ENCODE measurements at regions not wholly inside any gene's neighbourhood (a gene's known extent, or its start where the extent isn't known, plus 50 kb on each side); places are given as distances from the start of the nearest gene placed in this dataset.

DNA sequence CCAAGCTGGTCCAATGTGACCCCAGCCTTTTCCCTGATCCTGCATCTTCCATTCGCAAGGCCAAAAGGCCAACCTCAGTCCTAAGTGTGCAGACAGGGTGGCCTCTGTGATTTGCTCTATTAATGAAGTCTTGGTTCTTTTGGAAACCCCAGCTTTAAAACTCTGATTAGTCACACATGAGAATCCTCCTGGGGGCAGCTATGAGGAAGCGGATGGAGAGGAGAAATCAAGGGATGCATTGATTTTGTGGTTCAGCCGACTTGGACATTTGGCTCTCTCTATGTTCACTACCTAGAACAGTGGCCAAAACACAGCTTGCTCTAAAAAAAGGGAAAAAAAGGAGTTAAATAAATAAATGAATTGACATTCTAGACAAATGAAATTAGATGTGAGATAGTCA lies 98.6 kb upstream of the USP47 start:
- no peak for ATAC-seq
- CTCF ChIA-PET = interaction anchor here (1.1 to 1.6 kb wide), 2 partner anchors 11 to 715 kb away, joined by 3 read pairs; no protein-coding TSS in a partner anchor
- H3K27ac ChIP-seq = no peak overlapping the region
- no peaks in the 10 kb centered on the region for H3K4me1 ChIP-seq
- 52% methylated on average over 3 of the region's 3 CpGs for WGBS (ENCODE audit: missing lambda C conversion rate)
- no peak overlapping the region for H3K4me2 ChIP-seq
- H3K4me3 ChIP-seq = no peak overlapping the region
- no peaks in the 10 kb centered on the region for H3K9me3 ChIP-seq
- no peak for DNase-seq (ENCODE audit: low read depth in 1 of 2, low spot score in 1 of 2)
- no peak for FAIRE-seq
- POLR2A ChIA-PET = no interaction called here
- TF ChIP-seq GATA3 (IDR thresholded peaks at IDR 0.05; ENCODE audit: borderline replicate concordance) (no peak), CBX2 (IDR thresholded peaks at IDR 0.05; ENCODE audit: borderline replicate concordance, low read depth) (no peak), E2F6 (IDR thresholded peaks at IDR 0.05; ENCODE audit: borderline replicate concordance, low read depth) (no peak)

GRCh38 chr11:11742486-11742885 lies 99.3 kb upstream of the USP47 start:
- WGBS (ENCODE audit: missing lambda C conversion rate) = 52% methylated on average over 4 of the region's 5 CpGs
- FAIRE-seq = no peak

GRCh38 chr11:11740836-11741235 lies 100.9 kb upstream of the USP47 start:
- TF ChIP-seq MYC (IDR thresholded peaks at IDR 0.05; ENCODE audit: borderline replicate concordance, low read length) (no peak), CHD2 (IDR thresholded peaks at IDR 0.05; ENCODE audit: low read length, partially characterized antibody) (no peak), RARB (CRISPR knock-in tag; IDR thresholded peaks at IDR 0.05) (no peak), EHMT2 (IDR thresholded peaks at IDR 0.05; ENCODE audit: low read depth) (no peak), HOXB5 (CRISPR knock-in tag; IDR thresholded peaks at IDR 0.05) (no peak)
- Histone ChIP-seq H3K9me3 (no peaks in the 10 kb centered on the region), H3K4me1 (no peaks in the 10 kb centered on the region), H3K4me3 (no peak overlapping the region), H3K4me2 (no peak overlapping the region), H3K27ac (no peak overlapping the region)
- DNase-seq (ENCODE audit: low read depth in 1 of 2, low spot score in 1 of 2) (no peak), ATAC-seq (no peak), FAIRE-seq (no peak)
- CTCF ChIA-PET = interaction anchor here (1.4 kb wide), 1 partner anchor 13 kb away, joined by 3 read pairs; no protein-coding TSS in a partner anchor
- WGBS (ENCODE audit: missing lambda C conversion rate) = 11% methylated on average over 1 of the region's 1 CpG
- POLR2A ChIA-PET = no interaction called here

More at GRCh38 chr11:11742486-11742885, 99.3 kb upstream of the USP47 start:
- H3K9me3 ChIP-seq = no peaks in the 10 kb centered on the region
- no peak overlapping the region for H3K27ac ChIP-seq
- TF ChIP-seq HDAC2 (IDR thresholded peaks at IDR 0.05) = no peak
- no peak for TF ChIP-seq HOXB13 (CRISPR knock-in tag; IDR thresholded peaks at IDR 0.05; ENCODE audit: low read depth)
- TF ChIP-seq FOXS1 (CRISPR knock-in tag; IDR thresholded peaks at IDR 0.05) = no peak
- TF ChIP-seq RCOR1 (IDR thresholded peaks at IDR 0.05; ENCODE audit: low read depth, low read length) = no peak
- TF ChIP-seq MAZ (IDR thresholded peaks at IDR 0.05; ENCODE audit: borderline replicate concordance, low read depth, low read length) = no peak
- TF ChIP-seq KDM5A (IDR thresholded peaks at IDR 0.05) = no peak
- TF ChIP-seq, protein P1, sequence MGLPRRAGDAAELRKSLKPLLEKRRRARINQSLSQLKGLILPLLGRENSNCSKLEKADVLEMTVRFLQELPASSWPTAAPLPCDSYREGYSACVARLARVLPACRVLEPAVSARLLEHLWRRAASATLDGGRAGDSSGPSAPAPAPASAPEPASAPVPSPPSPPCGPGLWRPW (IDR thresholded peaks at IDR 0.05) = no peak
- no peak for TF ChIP-seq FOSB (CRISPR knock-in tag; IDR thresholded peaks at IDR 0.05)
- H3K4me3 ChIP-seq = no peak overlapping the region
- no peaks in the 10 kb centered on the region for H3K4me1 ChIP-seq
- ChIA-PET POLR2A (no interaction called here), CTCF (interaction anchor here (1.0 to 1.6 kb wide), 4 partner anchors 10 to 714 kb away, joined by 3 to 5 read pairs (median 3); no protein-coding TSS in a partner anchor)
- ATAC-seq = no peak
- DNase-seq (ENCODE audit: low read depth in 1 of 2, low spot score in 1 of 2) = no peak
- no peak overlapping the region for H3K4me2 ChIP-seq

GRCh38 chr11:11740073-11740702 lies 101.6 kb upstream of the USP47 start:
- TF ChIP-seq RCOR1 (IDR thresholded peaks at IDR 0.05; ENCODE audit: low read depth, low read length) = no peak
- no peak for TF ChIP-seq NPAS2 (CRISPR knock-in tag; IDR thresholded peaks at IDR 0.05; ENCODE audit: borderline replicate concordance)
- no peak for TF ChIP-seq EHF (CRISPR knock-in tag; IDR thresholded peaks at IDR 0.05)
- TF ChIP-seq, protein P2, sequence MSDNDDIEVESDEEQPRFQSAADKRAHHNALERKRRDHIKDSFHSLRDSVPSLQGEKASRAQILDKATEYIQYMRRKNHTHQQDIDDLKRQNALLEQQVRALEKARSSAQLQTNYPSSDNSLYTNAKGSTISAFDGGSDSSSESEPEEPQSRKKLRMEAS (IDR thresholded peaks at IDR 0.05) = no peak
- TF ChIP-seq FOXS1 (CRISPR knock-in tag; IDR thresholded peaks at IDR 0.05) = no peak
- TF ChIP-seq CBX2 (IDR thresholded peaks at IDR 0.05; ENCODE audit: borderline replicate concordance, low read depth) = no peak
- TF ChIP-seq HOXB5 (CRISPR knock-in tag; IDR thresholded peaks at IDR 0.05) = no peak
- no peak for TF ChIP-seq ESRRA (IDR thresholded peaks at IDR 0.05; ENCODE audit: borderline replicate concordance, low read length)
- TF ChIP-seq POLR2A (IDR thresholded peaks at IDR 0.05; ENCODE audit: low read length) = no peak
- TF ChIP-seq ZSCAN20 (CRISPR knock-in tag; IDR thresholded peaks at IDR 0.05) = no peak
- TF ChIP-seq GATA3 (IDR thresholded peaks at IDR 0.05; ENCODE audit: borderline replicate concordance) = no peak
- no peak for TF ChIP-seq RAD21 (conservative IDR thresholded peaks at IDR 0.05 in 1 of 2, IDR thresholded peaks at IDR 0.05 in 1 of 2)
- H3K9me3 ChIP-seq = no peaks in the 10 kb centered on the region
- no peak overlapping the region for H3K4me2 ChIP-seq
- no peak for FAIRE-seq
- DNase-seq (ENCODE audit: low read depth in 1 of 2, low spot score in 1 of 2) = no peak
- H3K4me1 ChIP-seq = no peaks in the 10 kb centered on the region
- POLR2A ChIA-PET = no interaction called here
- CTCF ChIA-PET = interaction anchor here (1.1 to 1.4 kb wide), 2 partner anchors 14 to 18 kb away, joined by 3 read pairs; no protein-coding TSS in a partner anchor
- no peak overlapping the region for H3K27ac ChIP-seq
- ATAC-seq = no peak
- H3K4me3 ChIP-seq = no peak overlapping the region
- WGBS (ENCODE audit: missing lambda C conversion rate) = 69% methylated on average over 6 of the region's 6 CpGs

Measured in A549 (cell line).